ENCODE measurements at regions not wholly inside any gene's neighbourhood (a gene's known extent, or its start where the extent isn't known, plus 50 kb on each side); places are given as distances from the start of the nearest gene placed in this dataset.

GRCh38 chr17:33375783-33376182, 82.7 kb upstream of the ASIC2 start:
- TF ChIP-seq CTCF (conservative IDR thresholded peaks at IDR 0.05) (no peak), ZFX (IDR thresholded peaks at IDR 0.05) (no peak)
